Retinal pigment epithelial cell (primary cell): ENCODE measurements at regions not wholly inside any gene's neighbourhood (a gene's known extent, or its start where the extent isn't known, plus 50 kb on each side); places are given as distances from the start of the nearest gene placed in this dataset.

Experiments
- DNase-seq: peaks from one replicate; pipeline ENCODE4 v3.0.0-alpha.2; 2010; ENCODE audit warnings: low read depth
- H3K4me3 ChIP-seq: 2 replicates; pipeline ENCODE4 v1.5.1; 2011; ENCODE audit warnings: mild to moderate bottlenecking, low read length, control low read depth, moderate library complexity
- CTCF ChIP-seq: conservative IDR thresholded peaks from 2 replicates; pipeline ENCODE4 v1.5.1; 2011; ENCODE audit warnings: low read depth, low read length, control low read depth, inconsistent platforms

DNA sequence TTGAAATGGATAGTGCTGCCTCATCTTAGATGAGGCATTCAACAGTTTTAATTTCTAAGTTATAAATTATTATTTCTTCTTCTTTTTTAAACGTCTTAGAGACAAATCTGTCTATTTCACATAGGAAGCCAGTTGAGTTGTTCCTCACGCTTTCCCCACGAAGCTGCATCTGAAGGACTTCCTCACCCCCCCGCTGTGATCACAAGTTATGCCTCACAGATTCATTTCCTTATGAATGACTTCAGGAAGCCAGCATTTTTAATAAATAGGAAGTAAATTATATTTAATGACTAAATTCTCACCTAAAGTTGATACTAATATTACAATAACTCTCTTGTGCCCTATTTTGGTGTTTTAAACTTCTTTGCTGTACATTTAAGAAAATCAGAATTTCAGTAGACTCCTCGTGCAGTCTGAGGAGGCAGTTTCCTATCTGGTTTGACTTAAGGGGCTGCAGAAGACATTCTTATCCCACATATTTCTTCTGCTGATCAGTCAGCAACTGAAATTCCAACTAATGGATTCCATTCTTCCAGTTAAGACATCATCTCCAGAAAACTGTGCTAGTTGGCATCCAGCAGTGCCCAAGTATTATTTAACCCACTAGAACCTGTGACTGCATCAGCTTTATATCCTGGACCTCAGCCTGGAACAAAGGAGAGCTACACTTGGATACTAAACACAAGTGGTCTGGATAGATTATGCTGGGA lies 182.7 kb upstream of the CCN2 start:
- DNase-seq: no peak
- H3K4me3 ChIP-seq: no peak overlapping the region
- no peak for TF ChIP-seq CTCF

GRCh38 chr6:132132924-132133639 lies 181.9 kb upstream of the CCN2 start:
- DNase-seq: no peak
- H3K4me3 ChIP-seq: no peak overlapping the region
- TF ChIP-seq CTCF: no peak

- no peak overlapping the region for H3K4me3 ChIP-seq
- peak; percentile 84 for DNase-seq
- no peak for TF ChIP-seq CTCF
Observed at GRCh38 chr6:132132422-132132821, 181.2 kb upstream of the CCN2 start.

- TF ChIP-seq CTCF: no peak
- DNase-seq: peak; percentile 87
- no peak overlapping the region for H3K4me3 ChIP-seq
Observed at GRCh38 chr6:132131758-132132157, 180.6 kb upstream of the CCN2 start.

DNA sequence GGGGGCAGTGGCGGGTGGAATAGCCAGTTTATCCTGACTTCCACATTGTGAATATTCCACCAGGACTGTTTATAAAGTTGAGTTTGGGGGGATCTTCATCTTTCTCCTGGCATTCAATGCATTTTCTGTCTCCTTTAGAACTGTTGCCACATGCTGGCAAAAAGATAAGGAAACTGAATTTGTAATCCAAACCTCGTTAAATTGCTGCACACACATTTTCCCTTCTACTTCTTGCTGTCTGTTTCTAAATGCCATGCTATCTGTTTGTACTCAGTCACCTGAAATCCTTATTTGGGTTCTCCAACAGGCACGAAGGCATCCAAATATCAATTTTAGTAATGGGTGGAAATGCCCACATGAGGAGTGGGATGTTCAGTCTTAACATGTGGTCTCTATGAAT lies 180.2 kb upstream of the CCN2 start:
- no peak for DNase-seq
- no peak for TF ChIP-seq CTCF
- no peak overlapping the region for H3K4me3 ChIP-seq

DNA sequence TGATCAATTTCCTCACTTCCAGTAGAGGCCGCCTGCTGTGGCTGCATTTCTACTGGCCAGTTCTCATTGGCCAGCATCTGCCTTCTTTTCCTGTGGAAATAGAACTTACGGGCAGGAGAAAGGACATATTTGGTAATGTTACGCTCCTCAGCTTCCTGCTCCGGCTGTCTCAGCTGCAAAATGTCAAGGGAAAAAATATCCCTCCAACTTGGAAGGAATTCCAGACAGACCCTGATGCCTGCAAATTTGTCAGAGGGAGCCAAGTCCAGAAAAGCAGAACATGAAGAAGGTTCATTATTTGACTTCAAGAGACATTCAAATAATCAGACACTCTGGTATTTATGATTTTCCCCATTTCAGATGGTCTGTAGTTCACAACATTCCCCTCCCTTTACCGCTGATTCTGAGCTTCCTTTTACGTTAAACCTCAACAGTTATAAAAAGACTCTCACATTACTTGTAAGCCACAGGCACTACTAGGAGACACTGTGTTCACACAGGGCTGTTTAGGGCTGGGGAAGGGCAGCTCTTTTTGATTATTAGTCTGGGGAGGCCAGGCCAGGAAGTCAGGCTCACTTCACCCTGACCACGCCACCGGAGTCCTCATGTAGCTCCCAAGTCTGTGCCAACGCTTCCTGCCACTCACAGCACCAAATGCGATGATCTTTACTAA lies 179.6 kb upstream of the CCN2 start:
- no peak for DNase-seq
- TF ChIP-seq CTCF: no peak
- H3K4me3 ChIP-seq: no peak overlapping the region
